Breast epithelium (tissue), 4 donors: ENCODE measurements at regions not wholly inside any gene's neighbourhood (a gene's known extent, or its start where the extent isn't known, plus 50 kb on each side); places are given as distances from the start of the nearest gene placed in this dataset.

Experiments used
- DNase-seq, 2 donors: peaks; one replicate each; pipeline ENCODE4 v3.0.0-alpha.2; 2019; ENCODE audit warnings: low spot score in 2 of 2
- H3K27ac ChIP-seq, 2 donors: fragments of 200-600 bp; sonication (generic) in 1 of 2; one replicate each; pipeline ENCODE4 v1.5.1; 2016 to 2019; ENCODE audit warnings: mild to moderate bottlenecking in 1 of 2
- H3K27me3 ChIP-seq, 2 donors: fragments of 200-600 bp; sonication (generic) in 1 of 2; one replicate each; pipeline versions ENCODE4 v1.5.1 to v1.6.0; 2017 to 2019; ENCODE audit warnings: control low read depth in 1 of 2, mild to moderate bottlenecking in 1 of 2
- H3K36me3 ChIP-seq: fragments of 200-600 bp; one replicate; pipeline ENCODE4 v1.5.1; 2019
- H3K4me1 ChIP-seq, 2 donors: fragments of 200-600 bp; sonication (generic); one replicate each; pipeline ENCODE4 v1.5.1; 2016 to 2019; ENCODE audit warnings: control low read depth in 1 of 2
- H3K4me3 ChIP-seq, 3 donors: fragments of 200-600 bp; sonication (generic); 1 replicate in 2 of 3; 2 replicates in 1 of 3; pipeline ENCODE4 v1.5.1; 2016 to 2019; ENCODE audit warnings: mild to moderate bottlenecking in 3 of 3, moderate library complexity in 2 of 3
- H3K9me3 ChIP-seq, 2 donors: fragments of 200-600 bp; sonication (generic) in 1 of 2; one replicate each; pipeline ENCODE4 v1.5.1; 2016 to 2019; ENCODE audit warnings: control low read depth in 1 of 2
- POLR2A ChIP-seq: fragments of 450-650 bp; IDR thresholded peaks from one replicate; pipeline ENCODE4 v1.6.1; 2016; ENCODE audit warnings: antibody characterized with exemption, mild to moderate bottlenecking, moderate library complexity
- POLR2AphosphoS5 ChIP-seq, 3 donors: sonication (generic); formaldehyde crosslinking; IDR thresholded peaks; one replicate each; pipeline ENCODE4 v1.6.1; 2017; ENCODE audit warnings: antibody characterized with exemption in 3 of 3
- intact Hi-C: fragments of 100-400 bp; cut with DNase I; formaldehyde crosslinking; loops from one replicate; pipeline ENCODE4 v1.15.1; 2023; ENCODE audit warnings: low total_unique reads
- TF ChIP-seq, protein P1 (sequence below), 3 donors: fragments of 450-650 bp; IDR thresholded peaks; one replicate each; pipeline ENCODE4 v1.5.1; 2016 to 2017; ENCODE audit warnings: antibody characterized with exemption in 3 of 3, mild to moderate bottlenecking in 3 of 3, moderate library complexity in 3 of 3

DNA sequence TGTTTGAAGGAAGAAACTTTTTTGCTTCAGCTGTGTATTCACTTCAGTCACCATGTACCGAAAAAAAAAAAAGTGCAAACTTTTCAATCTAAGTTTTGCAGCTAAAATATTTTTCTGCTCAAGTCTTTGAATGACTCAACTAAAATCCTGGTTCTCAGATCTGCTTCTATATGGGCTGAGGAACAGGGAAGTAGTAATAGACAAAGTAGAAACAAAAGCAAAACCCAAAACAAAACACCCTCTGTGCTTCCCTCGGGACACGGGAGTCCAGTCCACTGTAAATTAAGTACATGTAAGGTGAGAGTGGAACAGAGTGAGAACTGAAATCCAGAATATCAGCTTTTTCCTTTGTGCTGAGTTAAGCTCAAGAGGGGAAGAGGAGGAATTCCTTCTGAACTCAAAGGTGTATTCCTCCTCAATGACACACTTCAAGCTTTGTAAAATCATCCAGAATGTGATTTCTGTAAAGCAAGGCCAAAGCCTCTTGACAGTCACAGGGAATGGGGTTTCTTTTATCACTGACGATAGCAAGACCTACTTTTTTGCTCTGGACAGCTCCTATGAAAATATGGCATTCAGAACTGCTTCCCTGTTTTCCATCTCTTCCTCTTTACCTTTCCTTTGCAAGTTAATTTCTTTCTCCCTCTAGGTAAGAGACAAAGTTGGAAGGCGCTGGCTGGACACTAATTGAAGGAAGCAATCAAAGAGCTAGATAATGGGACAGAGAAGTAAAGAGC, 433.5 kb upstream of the MMADHC start:
- Histone ChIP-seq H3K27me3 (no peaks in the 10 kb centered on the region), H3K27ac (no peak overlapping the region), H3K4me3 (peak overlapping the region in 1 of 3 donors; percentile 5), H3K9me3 (no peaks in the 10 kb centered on the region), H3K4me1 (no peaks in the 10 kb centered on the region), H3K36me3 (no peaks in the 10 kb centered on the region)
- DNase-seq = no peak
- TF ChIP-seq POLR2A (no peak), POLR2AphosphoS5 (IDR thresholded peaks at IDR 0.05) (no peak)
- TF ChIP-seq, protein P1, sequence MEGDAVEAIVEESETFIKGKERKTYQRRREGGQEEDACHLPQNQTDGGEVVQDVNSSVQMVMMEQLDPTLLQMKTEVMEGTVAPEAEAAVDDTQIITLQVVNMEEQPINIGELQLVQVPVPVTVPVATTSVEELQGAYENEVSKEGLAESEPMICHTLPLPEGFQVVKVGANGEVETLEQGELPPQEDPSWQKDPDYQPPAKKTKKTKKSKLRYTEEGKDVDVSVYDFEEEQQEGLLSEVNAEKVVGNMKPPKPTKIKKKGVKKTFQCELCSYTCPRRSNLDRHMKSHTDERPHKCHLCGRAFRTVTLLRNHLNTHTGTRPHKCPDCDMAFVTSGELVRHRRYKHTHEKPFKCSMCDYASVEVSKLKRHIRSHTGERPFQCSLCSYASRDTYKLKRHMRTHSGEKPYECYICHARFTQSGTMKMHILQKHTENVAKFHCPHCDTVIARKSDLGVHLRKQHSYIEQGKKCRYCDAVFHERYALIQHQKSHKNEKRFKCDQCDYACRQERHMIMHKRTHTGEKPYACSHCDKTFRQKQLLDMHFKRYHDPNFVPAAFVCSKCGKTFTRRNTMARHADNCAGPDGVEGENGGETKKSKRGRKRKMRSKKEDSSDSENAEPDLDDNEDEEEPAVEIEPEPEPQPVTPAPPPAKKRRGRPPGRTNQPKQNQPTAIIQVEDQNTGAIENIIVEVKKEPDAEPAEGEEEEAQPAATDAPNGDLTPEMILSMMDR (IDR thresholded peaks at IDR 0.05) = no peak
- intact Hi-C loops = no loop called here

DNA sequence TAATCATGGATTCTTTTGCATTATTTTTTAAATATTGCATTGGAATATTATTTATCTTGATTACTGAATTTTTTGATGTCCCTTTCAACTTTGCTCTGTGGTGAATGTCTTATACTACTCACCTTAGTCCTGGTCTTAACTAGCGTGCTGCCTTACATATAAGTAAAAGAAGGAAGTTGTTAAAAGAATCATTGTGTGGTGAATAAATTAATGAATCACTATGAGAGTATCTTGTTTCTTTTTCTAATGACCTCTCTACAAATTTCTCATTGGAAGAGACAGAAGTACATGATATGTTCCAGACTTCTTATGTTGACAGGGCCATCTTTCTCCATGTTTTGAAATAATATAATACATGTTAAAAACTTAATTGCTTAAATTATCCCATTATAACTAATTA, 432.6 kb upstream of the MMADHC start:
- H3K27me3 ChIP-seq = no peaks in the 10 kb centered on the region
- no peaks in the 10 kb centered on the region for H3K36me3 ChIP-seq
- no peak overlapping the region for H3K4me3 ChIP-seq
- no peaks in the 10 kb centered on the region for H3K9me3 ChIP-seq
- DNase-seq = no peak
- H3K4me1 ChIP-seq = no peaks in the 10 kb centered on the region
- H3K27ac ChIP-seq = no peak overlapping the region
- TF ChIP-seq POLR2AphosphoS5 (IDR thresholded peaks at IDR 0.05) = no peak
- TF ChIP-seq, protein P1 (IDR thresholded peaks at IDR 0.05) = no peak
- no peak for TF ChIP-seq POLR2A
- intact Hi-C loops = no loop called here

DNA sequence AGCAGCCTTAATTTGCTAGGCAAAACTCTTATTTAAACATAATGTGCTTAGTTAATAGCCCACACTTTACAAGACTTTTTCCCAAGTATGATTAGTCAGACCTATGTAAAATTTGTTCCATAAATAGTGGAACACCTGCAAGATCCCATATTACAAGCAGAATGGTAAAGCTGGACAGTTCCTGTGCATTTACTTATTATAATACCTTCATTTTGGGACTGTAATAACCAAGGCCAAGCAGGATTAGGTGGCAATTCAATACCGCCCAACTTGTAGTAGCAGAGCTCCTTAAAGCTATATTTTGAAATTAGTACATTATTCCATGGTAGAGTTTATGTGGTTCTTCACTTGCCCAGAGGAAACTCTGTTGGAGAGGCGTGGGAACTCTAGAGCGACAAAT, 431.5 kb upstream of the MMADHC start:
- intact Hi-C loops = no loop called here
- H3K36me3 ChIP-seq = no peaks in the 10 kb centered on the region
- no peaks in the 10 kb centered on the region for H3K9me3 ChIP-seq
- TF ChIP-seq POLR2A (no peak), POLR2AphosphoS5 (IDR thresholded peaks at IDR 0.05) (no peak)
- TF ChIP-seq, protein P1 (IDR thresholded peaks at IDR 0.05) = no peak
- no peaks in the 10 kb centered on the region for H3K4me1 ChIP-seq
- no peak for DNase-seq
- H3K27me3 ChIP-seq = no peaks in the 10 kb centered on the region
- no peak overlapping the region for H3K27ac ChIP-seq
- H3K4me3 ChIP-seq = no peak overlapping the region

- no peaks in the 10 kb centered on the region for H3K36me3 ChIP-seq
- intact Hi-C loops = no loop called here
- H3K4me1 ChIP-seq = no peaks in the 10 kb centered on the region
- DNase-seq = no peak
- no peak overlapping the region for H3K4me3 ChIP-seq
- no peak overlapping the region for H3K27ac ChIP-seq
- H3K27me3 ChIP-seq = no peaks in the 10 kb centered on the region
- H3K9me3 ChIP-seq = no peaks in the 10 kb centered on the region
- TF ChIP-seq POLR2AphosphoS5 (IDR thresholded peaks at IDR 0.05) (no peak), POLR2A (no peak)
- TF ChIP-seq, protein P1 (IDR thresholded peaks at IDR 0.05) = no peak
Observed at GRCh38 chr2:150012986-150013385, 425.4 kb upstream of the MMADHC start.

GRCh38 chr2:150011161-150011730, 423.7 kb upstream of the MMADHC start:
- TF ChIP-seq POLR2AphosphoS5 (IDR thresholded peaks at IDR 0.05) (no peak), POLR2A (no peak)
- TF ChIP-seq, protein P1 (IDR thresholded peaks at IDR 0.05) = no peak
- Histone ChIP-seq H3K27ac (no peak overlapping the region), H3K9me3 (no peaks in the 10 kb centered on the region), H3K4me3 (no peak overlapping the region), H3K27me3 (no peaks in the 10 kb centered on the region), H3K36me3 (no peaks in the 10 kb centered on the region), H3K4me1 (no peaks in the 10 kb centered on the region)
- intact Hi-C loops = no loop called here
- no peak for DNase-seq
